OCI-M2 (cell line): ENCODE measurements at regions not wholly inside any gene's neighbourhood (a gene's known extent, or its start where the extent isn't known, plus 50 kb on each side); places are given as distances from the start of the nearest gene placed in this dataset.
"Not testable (repeated sequence)": the region's sequence is repeated elsewhere in the genome, so short reads cannot be mapped to it uniquely, and the experiment has no call there.

Source experiments
- DNase-seq: peaks from one replicate; lab custom pipeline; 2025; ENCODE audit not compliant: unreplicated experiment; lab: John Stamatoyannopoulos, UW

DNA sequence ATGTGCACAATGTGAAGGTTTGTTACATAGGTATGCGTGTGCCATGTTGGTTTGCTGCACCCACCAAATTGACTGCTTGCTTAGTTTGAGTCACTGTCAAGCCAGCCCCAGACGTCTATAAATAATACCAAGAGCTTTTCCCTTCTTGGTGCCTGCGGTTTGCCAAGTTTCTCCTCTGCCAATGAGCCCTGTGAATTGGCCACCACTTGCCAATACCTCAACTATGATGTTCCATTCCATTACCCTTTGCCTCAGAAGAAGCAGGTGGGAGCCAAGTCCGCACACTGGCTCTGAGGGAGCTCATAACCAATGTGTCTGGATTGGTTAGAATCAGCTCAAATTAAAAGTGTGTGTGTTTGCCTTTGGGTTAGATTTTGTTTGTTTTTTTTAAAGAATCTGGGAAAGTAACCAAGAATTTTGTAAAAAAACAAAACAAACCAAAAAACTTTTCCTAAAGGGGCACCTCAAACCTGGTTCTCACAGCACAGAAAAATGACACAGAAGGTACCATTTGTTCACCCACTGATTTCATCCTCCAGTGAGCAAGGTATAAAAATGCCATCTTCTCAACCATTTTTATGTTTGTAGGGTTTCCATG, 209.3 kb upstream of the PRNP start:
- DNase-seq = no peak

DNA sequence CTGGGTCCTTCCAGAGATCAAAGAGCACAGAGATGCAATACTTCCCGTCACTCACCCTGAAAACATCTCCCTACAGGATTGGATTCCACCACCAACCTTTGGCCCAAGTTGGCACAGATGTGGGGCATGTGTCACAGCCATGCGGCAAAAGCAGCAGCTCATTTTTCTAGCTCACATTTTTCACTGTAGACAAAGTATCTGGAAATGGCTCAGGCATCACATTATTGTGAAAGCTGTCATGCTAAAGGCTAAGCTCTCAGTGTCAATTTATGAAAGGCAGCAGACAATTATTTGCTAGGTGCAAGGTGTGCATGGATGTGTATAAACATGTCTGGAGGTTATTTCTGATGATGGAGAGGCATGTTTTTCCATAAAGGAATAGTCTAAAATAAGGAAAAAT, 213.3 kb upstream of the PRNP start:
- no peak for DNase-seq

GRCh38 chr20:4471221-4471620, 215.0 kb upstream of the PRNP start:
- DNase-seq = no peak

GRCh38 chr20:4470375-4470774, 215.9 kb upstream of the PRNP start:
- DNase-seq = no peak

DNA sequence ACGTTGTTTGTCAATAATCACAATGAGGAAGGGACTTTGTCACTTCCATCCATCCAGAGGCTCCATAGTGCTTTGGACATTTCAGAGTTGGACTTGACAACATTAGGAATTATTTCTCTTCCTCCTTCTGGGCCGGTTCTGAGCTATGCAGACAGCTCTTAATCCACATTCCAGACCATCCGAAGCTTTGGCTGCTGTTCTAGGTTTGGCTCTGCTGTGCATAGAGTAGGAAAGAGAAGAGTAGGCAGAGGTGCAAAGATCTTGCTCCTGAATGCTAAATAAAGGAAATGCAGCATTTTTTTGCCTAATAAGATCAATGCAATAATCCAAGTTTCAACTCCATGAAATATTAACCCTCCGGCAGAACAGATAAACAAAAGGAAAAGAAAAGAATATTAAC, 216.3 kb upstream of the PRNP start:
- no peak for DNase-seq

- DNase-seq = no peak
These were observed 218.1 kb upstream of the PRNP start for GRCh38 chr20:4468114-4468513.

DNA sequence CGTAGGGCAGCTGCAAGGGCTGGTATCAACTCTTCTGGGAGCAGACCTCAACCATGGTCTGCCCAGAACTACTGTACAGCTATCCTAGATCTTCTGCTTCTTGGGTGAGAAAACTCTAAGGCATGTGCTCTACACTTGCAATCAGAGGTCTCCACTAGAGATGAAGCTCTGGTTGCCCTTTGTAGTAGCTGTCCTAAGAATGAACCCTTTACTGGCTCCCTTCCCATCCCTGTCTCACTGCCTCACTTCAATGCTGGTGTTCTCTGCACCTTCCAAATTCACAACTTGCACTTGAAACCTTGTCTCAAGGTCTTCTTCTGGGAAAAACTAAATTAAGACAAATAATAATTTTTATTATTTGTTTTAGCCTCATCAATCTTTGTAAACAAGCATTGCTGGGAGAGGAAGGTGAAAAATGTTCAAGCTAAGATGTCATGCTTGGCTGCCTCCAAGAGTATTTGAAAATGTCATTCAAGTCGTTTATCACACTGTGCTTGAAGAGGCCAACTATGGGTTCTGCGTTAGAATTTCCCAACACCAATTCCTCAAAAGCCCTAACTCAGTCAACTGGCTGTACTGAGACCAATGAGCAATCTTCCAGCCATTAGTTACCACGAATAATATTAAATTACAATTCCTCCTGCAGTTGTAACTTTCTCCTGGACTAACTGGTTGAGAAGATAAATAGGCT, 216.9 kb upstream of the ADRA1D start:
- DNase-seq = no peak

- no peak for DNase-seq
These were observed 216.1 kb upstream of the ADRA1D start for GRCh38 chr20:4465212-4465611.

GRCh38 chr20:4462801-4463200, 213.7 kb upstream of the ADRA1D start:
- not testable (repeated sequence) for DNase-seq

DNA sequence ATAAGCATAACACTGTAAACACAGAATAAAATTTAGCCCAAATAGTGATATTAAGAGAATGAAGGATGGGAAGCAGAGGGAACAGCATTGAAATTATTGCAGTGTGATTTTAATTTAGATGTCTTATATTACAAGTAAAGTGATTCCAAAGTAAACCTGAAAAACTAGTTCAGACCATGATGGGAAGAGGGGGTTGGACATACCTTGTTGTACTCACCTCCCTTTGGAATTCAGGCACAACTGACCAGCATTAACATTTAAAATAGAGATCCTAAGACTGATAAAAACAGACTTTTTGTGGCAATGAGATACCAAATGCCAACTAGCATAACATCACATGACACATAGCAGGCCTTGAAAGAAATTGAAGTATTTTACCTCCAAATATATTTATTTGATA, 210.0 kb upstream of the ADRA1D start:
- DNase-seq = no peak

DNA sequence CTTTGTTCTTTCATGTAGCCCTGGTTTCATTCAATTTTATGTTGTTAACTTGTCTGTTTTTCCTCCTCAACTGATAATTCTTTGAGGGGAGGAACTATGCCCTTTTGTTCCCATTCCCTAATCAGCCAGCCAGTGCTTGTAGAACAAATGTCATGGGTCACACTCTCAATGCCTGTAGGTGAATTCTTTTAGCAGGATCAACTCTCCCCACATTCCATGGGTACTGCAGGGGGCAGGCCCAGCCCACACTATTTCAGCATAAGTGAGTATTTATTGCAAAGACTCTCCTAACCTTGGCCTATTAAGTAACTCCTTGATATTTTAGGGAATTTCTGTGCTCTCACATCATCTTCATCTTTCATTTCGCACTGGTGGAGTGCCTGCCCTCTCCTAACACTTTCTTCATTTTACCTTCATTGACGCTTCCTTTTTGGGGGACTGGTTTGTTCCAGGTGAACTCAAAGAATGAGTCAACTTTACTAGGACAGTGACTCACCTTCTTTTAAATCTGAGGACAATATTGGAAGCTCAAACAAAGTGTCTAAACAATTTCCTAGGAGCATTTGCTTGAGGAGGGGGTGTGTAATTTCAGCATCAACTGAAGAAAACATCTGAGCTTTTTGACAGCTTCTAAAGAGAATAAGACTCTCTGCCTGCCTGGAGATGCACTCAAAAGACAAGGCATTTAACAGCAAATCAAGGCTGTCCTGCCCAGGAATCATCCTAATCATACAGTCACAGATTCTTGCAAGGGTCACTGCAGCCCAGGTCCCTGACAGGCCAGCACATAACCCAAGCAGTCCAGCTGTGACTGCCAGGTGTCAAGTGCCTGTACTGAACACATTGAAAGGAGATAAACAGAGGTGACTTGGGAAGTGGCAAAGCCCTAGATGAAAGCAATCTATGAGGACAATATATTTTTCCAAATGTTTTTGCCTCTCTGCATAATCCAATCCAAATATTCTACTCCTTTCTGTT, 208.8 kb upstream of the ADRA1D start:
- DNase-seq = no peak

DNA sequence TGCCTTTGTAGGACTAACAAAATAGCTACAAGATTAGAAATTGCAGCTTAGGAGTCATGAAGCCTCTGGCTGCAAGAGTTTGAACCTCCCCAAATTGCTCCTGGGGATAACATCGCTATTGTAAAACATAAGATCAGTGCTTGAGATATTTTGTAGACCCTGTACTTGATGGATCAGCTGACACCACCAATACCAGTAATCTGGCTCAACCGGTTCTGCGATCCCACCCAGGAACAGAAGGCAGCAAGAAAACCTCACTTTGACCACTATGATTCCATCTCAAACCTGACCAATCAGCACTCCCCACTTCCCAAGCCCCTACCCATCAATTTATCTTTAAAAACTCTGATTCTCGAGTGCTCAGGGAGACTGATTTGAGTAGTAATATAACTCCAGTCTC, 206.9 kb upstream of the ADRA1D start:
- no peak for DNase-seq

- DNase-seq = no peak
These were observed 206.2 kb upstream of the ADRA1D start for GRCh38 chr20:4455301-4455701.

- DNase-seq = no peak
These were observed 205.0 kb upstream of the ADRA1D start for GRCh38 chr20:4454111-4454510.

DNA sequence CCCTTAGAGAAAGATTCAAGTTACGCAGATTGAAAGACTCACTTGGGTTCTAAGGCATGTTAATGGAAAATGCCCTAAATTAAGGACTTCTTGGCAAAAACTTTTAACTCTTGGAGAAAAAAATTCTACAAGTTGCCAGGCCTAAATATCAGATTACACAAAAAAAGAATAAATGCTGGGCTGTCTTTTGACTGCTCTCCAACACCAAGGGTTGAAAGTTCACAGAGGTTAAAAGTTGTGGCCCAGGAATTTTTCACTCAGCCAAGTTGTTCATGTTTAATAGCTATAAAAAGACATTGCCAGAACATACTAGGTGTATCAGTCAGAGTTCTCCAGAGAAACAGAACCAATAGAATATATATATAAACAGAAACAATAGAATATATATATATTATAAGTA, 204.3 kb upstream of the ADRA1D start:
- no peak for DNase-seq

DNA sequence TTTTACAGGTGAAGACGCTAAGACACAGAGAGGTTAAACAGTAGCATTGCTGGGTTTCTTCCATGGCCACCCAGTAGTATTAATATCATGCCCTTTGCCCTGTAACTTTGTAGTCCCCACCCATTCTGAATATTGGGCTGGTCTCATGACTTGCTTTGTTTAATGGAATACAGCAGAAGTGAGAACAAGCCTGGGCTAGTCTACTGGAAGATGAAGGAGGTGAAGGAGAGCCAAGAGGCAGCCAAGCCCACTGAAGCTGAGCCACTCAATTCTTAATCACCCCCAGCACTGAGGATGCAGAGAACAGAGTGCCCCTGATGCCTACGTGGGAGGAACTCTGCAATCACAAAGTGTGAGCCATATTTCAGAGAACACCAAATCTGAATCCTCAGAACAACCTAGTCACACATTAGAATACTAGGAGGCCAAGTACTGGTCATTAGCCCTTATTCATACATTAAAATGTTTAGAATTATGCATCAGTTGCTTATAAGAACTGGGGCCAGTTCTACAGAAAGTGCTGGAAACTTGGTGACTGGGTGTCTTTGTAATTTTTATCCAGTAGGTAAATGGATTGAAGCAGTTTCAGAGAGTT, 202.5 kb upstream of the ADRA1D start:
- DNase-seq = no peak

- DNase-seq = no peak
These were observed 201.0 kb upstream of the ADRA1D start for GRCh38 chr20:4449957-4450715.

DNA sequence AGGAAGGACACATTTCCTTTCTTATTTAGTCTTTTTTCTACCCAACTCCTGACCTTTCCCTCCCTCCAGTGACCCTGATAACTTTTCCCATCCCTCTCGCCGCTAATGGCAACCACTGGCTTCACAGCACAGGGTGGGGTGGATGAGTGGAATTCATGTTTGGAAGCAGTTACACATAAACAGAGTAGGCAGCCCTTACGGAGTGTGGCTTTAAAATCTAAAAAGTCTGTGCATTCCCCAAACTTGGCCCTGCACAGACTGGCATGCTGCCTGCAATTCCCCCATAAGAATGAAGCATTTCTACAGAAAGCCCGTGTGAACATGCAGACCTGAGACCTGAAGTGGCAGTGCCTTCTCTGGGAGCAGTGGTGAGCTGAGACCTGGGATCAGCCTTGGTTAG, 196.7 kb upstream of the ADRA1D start:
- no peak for DNase-seq

- no peak for DNase-seq
These were observed 196.2 kb upstream of the ADRA1D start for GRCh38 chr20:4445331-4445730.

GRCh38 chr20:4444404-4444803, 195.3 kb upstream of the ADRA1D start:
- no peak for DNase-seq

DNA sequence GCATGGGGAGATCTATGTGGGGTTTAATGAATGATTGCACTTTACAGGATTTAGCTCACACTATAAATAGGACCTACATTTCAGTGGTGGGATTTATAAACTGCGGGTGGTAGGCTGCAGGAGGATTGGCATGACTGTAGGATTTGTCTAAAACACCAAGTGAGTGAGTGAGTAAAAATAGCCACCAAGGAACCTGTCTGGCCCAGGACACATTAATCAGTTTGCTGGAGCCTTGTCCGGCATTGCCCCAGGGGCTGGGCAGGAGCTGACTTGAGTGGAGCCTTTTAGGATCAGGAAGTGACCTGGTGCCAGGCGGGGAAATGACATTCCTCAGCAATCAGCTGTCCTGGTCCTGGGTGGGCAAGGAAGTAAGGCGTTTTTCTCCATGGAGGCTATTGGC, 193.9 kb upstream of the ADRA1D start:
- no peak for DNase-seq
